Dermis blood vessel endothelial cell (primary cell): ENCODE measurements at regions not wholly inside any gene's neighbourhood (a gene's known extent, or its start where the extent isn't known, plus 50 kb on each side); places are given as distances from the start of the nearest gene placed in this dataset.
A peak's percentile ranks its signal among the peaks of the same experiment; 100 is the strongest.
"Not testable (repeated sequence)": the region's sequence is repeated elsewhere in the genome, so short reads cannot be mapped to it uniquely, and the experiment has no call there.

ENCODE experiments used
- DNase-seq: peaks from one replicate; pipeline ENCODE4 v3.0.0; 2010

- DNase-seq: no peak
Observed at GRCh38 chr13:23025864-23026608, 154.7 kb upstream of the SGCG start.

DNA sequence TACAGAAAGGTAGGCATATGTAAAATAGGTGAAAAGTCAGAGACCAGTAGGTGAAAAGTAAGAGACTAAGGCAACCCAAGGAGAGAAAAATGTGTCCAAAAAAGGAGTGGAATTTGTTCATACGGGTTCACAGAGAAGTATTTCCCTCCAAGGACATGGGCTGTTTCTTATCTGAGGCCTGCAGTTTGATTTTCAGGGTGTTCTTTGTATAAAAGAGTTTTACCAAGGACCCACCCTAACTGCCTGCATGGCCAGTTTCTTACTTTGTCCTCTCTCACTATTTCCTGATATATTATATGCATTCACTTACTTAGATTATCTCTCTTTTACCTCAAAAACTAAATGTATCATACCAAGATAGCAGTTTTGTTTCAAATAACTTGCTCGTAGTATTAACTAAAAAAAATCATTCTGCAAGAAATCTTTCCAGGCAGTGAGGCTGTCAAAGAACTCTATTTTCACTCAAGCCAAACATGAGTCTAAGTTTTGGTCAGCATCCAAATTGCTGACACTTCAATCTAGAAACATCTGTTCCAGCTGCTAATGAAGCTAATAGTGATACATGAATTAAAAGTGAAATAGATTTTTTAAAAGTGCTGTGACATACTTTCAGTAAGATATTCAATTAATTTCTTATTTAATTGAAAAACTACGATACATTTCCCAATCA is 141.4 kb upstream of the SGCG start:
- no peak for DNase-seq

- DNase-seq: no peak
Observed at GRCh38 chr13:23042181-23042580, 138.6 kb upstream of the SGCG start.

DNA sequence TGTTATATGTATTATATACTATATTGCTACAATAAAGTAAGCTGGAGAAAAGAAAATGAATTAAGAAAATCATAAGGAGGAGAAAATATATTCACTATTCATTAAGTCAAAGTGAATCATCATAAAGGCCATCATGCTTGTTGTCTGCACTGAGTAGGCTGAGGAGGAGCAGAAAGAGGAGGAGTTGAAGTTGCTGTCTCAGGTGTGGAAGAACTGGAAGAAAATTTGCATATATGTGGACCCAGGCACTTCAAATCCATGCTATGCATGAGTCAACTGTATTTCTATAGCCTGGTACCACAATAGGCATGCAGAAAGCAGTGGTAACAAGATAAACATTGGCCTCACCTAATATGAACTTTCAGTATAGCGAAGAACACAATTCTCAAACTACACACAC is 135.9 kb upstream of the SGCG start:
- no peak for DNase-seq

GRCh38 chr13:23050126-23050525 is 130.7 kb upstream of the SGCG start:
- DNase-seq: no peak

DNA sequence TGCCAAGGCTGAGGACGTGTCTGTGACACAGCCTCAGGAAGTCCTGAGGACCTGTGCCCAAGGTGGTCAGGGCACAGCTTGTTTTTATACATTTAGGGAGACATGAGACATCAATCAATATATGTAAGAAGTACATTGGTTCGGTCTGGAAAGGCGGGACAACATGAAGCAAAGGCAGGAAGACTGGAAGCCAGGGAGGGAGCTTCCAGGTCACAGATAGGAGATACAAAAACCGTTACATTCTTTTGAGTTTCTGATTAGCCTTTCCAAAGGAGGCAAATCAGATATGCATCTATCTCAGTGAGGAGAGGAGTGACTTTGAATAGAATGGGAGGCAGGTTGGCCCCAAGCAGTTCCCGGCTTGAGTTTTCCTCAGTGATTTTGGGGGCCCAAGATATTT is 127.1 kb upstream of the SGCG start:
- DNase-seq: not testable (repeated sequence)

- DNase-seq: no peak
Observed at GRCh38 chr13:23059173-23059572, 121.6 kb upstream of the SGCG start.

DNA sequence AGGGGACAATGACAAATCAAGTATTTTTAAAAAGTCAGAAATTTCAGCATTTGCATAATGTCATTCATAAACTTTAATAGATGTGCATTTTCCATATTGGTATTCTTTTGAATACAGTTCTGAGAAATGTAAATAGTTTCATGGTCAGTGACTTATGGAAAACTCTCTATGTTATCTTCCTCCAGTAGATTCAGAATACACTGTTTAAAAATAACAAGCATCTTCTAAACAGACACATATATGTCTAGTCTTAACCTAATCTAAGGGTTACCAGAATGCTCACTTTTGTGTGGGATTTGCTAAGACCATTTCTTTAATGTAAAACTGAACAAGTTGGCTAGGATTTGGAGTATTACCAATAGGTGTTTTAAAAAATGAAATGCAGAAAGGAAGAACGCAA is 119.8 kb upstream of the SGCG start:
- no peak for DNase-seq

- no peak for DNase-seq
Observed at GRCh38 chr13:23067129-23067528, 113.7 kb upstream of the SGCG start.

GRCh38 chr13:23069566-23069965 is 111.2 kb upstream of the SGCG start:
- no peak for DNase-seq

- no peak for DNase-seq
Observed at GRCh38 chr13:23074075-23074828, 106.5 kb upstream of the SGCG start.

DNA sequence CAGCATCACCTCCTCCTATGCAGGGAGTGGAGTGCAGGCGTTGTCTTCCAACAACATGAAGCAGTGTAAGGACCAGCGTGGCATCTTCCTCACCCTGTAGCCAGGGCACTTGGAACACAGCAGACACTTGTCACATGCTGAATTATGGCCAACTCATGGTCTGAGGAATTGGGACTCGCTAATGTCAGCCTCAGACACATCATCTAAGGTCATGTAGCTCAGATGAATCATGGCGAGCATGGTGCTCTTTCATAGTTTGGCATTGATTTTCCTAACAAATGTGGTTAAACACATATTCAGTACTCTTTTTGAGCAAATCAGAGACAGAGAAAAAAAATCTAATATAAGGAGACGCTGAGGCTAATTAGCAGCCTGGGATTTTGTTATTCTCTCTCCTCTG is 99.6 kb upstream of the SGCG start:
- no peak for DNase-seq

DNA sequence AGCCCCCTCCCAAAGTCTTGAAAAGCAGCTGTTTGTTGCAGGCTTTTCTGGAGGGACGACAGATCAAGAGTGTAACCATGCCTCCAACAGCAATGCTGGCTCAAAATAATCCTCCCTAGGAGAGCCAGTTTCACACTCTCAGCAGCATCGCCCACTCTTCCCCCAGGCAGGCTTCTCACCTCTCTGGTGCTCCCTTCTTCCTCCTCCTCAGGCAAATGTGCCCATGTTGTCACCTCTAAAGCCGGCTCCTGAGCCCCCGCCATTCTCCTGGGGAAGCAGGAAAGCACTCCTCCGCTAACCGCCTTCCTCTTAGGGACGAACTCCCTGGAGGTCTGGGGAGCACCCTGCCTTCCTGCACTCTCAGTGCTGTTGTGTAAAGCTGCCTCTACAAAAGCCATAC is 98.9 kb upstream of the SGCG start:
- no peak for DNase-seq

DNA sequence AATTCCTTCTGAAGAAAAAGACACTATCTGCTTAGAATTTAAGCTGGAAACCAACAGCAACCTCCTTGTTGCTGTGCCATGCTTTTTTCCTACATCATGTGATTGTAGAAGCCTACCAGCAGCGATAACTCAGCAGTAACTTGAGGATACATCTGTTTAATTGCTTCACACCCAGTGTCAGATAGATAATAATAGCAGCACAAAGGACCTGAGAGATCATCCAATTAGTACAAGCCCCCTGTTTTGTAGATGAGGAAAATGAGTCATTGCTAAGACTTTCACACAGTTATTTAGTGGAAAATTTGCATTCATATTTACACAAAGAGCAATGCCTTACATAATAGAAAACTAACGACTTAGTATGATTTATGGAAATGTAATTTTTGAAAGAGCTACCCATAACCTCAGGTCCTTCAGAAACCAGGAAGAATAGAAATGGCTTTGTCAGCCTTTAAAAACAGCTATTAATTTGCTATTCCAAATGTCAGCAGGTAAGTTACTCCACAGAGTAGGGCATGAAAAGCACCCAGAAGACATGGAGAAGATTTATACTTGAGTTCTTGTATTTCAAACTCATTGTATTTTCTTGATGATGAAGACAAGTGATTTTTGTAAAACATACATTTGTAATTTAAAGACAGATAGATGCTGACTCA is 93.7 kb upstream of the SGCG start:
- DNase-seq: no peak

DNA sequence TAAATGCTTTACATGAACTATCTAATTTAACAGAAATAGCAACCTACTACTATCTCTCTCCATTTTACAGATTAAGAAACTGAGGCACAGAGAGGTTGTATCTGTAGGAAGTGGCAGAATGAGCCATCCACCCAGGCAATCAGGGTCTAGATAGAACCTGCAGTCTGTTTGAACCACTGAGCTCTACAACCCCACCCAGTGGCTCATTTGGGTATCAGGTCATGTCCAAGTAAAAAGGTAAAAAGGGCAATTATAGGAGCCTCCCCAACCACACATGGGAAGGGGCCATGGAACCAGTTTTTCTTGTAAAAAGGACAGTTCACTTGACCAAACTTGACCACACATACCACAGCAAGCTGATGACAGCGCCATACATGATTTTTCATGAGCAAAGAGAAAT is 92.9 kb upstream of the SGCG start:
- peak; percentile 14 for DNase-seq

GRCh38 chr13:23098161-23098907 is 82.4 kb upstream of the SGCG start:
- no peak for DNase-seq

- no peak for DNase-seq
Observed at GRCh38 chr13:23105051-23105450, 75.7 kb upstream of the SGCG start.

DNA sequence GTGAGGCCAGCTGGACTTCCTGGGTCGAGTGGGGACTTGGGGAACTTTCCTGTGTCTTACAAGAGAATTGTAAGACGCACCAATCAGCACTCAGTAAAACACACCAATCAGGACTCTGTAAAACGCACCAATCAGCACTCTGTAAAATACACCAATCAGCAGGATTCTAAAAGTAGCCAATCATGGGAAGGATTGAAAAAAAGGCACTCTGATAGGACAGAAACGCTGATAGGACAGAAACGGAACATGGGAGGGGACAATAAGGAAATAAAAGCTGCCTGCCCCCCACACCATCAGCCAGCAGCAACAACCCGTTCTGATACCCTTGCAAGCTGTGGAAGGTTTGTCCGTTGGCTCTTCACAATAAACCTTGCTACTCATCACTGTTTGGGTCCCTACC is 73.1 kb upstream of the SGCG start:
- no peak for DNase-seq

GRCh38 chr13:23119131-23119530 is 61.6 kb upstream of the SGCG start:
- no peak for DNase-seq

- not testable (repeated sequence) for DNase-seq
Observed at GRCh38 chr13:23127540-23127939, 53.2 kb upstream of the SGCG start.

DNA sequence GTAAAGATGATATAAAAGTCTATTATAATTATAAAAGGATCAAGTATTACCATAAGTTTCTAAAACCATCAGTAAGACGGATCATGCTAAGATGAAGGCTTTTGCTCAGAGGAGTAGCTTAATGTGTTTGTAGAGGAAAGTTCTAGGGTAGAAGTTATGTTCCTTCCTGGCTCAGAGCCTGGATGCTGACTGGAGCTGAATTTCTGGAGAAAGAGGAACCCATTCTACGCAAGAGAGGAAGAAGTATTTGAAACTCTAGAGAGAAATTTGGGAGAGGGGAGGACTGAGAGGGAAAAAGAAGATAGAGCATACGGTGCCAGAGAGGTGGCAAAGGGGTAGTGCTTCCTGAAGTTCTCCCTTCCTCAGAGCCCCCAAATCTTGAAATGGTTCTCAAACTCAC is 51.4 kb upstream of the SGCG start:
- no peak for DNase-seq
